Activated T-helper 1 cell treated with anti-CD3 and anti-CD28 coated beads, Interleukin-2, amount 50 U/mL, for 16 hours (primary cell): ENCODE measurements at regions not wholly inside any gene's neighbourhood (a gene's known extent, or its start where the extent isn't known, plus 50 kb on each side); places are given as distances from the start of the nearest gene placed in this dataset.

Experiments used
- DNase-seq, 2 donors: peaks; one replicate each; pipeline ENCODE4 v3.0.0-alpha.2; 2020; ENCODE audit warnings: low read depth in 1 of 2, low spot score in 1 of 2

- no peak for DNase-seq
Measured at GRCh38 chr4:24070117-24070516, 180.3 kb upstream of the PPARGC1A start.

- no peak for DNase-seq
Measured at GRCh38 chr4:24067367-24068193, 177.7 kb upstream of the PPARGC1A start.

GRCh38 chr4:24065974-24066373, 176.1 kb upstream of the PPARGC1A start:
- no peak for DNase-seq

GRCh38 chr4:24063731-24064130, 173.9 kb upstream of the PPARGC1A start:
- no peak for DNase-seq

- no peak for DNase-seq
Measured at GRCh38 chr4:24060932-24061331, 171.1 kb upstream of the PPARGC1A start.

GRCh38 chr4:24059839-24060238, 170.0 kb upstream of the PPARGC1A start:
- DNase-seq = no peak

GRCh38 chr4:24057915-24058559, 168.2 kb upstream of the PPARGC1A start:
- no peak for DNase-seq

GRCh38 chr4:24056289-24056688, 166.4 kb upstream of the PPARGC1A start:
- no peak for DNase-seq

GRCh38 chr4:24055623-24056022, 165.8 kb upstream of the PPARGC1A start:
- DNase-seq = no peak

- no peak for DNase-seq
Measured at GRCh38 chr4:24054910-24055309, 165.1 kb upstream of the PPARGC1A start.

GRCh38 chr4:24053934-24054333, 164.1 kb upstream of the PPARGC1A start:
- no peak for DNase-seq

- DNase-seq = no peak
Measured at GRCh38 chr4:24044610-24045589, 155.1 kb upstream of the PPARGC1A start.

GRCh38 chr4:24042094-24042493, 152.2 kb upstream of the PPARGC1A start:
- no peak for DNase-seq

- DNase-seq = no peak
Measured at GRCh38 chr4:24040811-24041210, 151.0 kb upstream of the PPARGC1A start.

- no peak for DNase-seq
Measured at GRCh38 chr4:24033626-24034025, 143.8 kb upstream of the PPARGC1A start.

- no peak for DNase-seq
Measured at GRCh38 chr4:24032371-24032989, 142.6 kb upstream of the PPARGC1A start.

- DNase-seq = no peak
Measured at GRCh38 chr4:24026596-24026995, 136.7 kb upstream of the PPARGC1A start.

- no peak for DNase-seq
Measured at GRCh38 chr4:24024605-24025004, 134.8 kb upstream of the PPARGC1A start.

GRCh38 chr4:24024157-24024556, 134.3 kb upstream of the PPARGC1A start:
- no peak for DNase-seq

- no peak for DNase-seq
Measured at GRCh38 chr4:24015782-24016181, 125.9 kb upstream of the PPARGC1A start.
